Amniotic epithelial cell (primary cell): ENCODE measurements at regions not wholly inside any gene's neighbourhood (a gene's known extent, or its start where the extent isn't known, plus 50 kb on each side); places are given as distances from the start of the nearest gene placed in this dataset.

Source experiments
- DNase-seq: peaks from one replicate; pipeline ENCODE4 v3.0.0-alpha.2; 2010; ENCODE audit warnings: low read depth

GRCh38 chr7:84390845-84391244 is 196.3 kb upstream of the SEMA3A start:
- no peak for DNase-seq

GRCh38 chr7:84389242-84389641 is 194.7 kb upstream of the SEMA3A start:
- DNase-seq = no peak

- DNase-seq = no peak
These were observed 193.0 kb upstream of the SEMA3A start for GRCh38 chr7:84387595-84387994.

GRCh38 chr7:84384417-84384816 is 189.8 kb upstream of the SEMA3A start:
- peak; percentile 8 for DNase-seq

GRCh38 chr7:84379446-84379845 is 184.9 kb upstream of the SEMA3A start:
- DNase-seq = no peak

GRCh38 chr7:84372712-84373111 is 178.1 kb upstream of the SEMA3A start:
- peak; percentile 35 for DNase-seq

- DNase-seq = peak; percentile 88
These were observed 177.6 kb upstream of the SEMA3A start for GRCh38 chr7:84372155-84372621.

- DNase-seq = no peak
These were observed 175.5 kb upstream of the SEMA3A start for GRCh38 chr7:84370114-84370513.

GRCh38 chr7:84368122-84368521 is 173.5 kb upstream of the SEMA3A start:
- no peak for DNase-seq

GRCh38 chr7:84364708-84365107 is 170.1 kb upstream of the SEMA3A start:
- peak; percentile 4 for DNase-seq

- no peak for DNase-seq
These were observed 169.2 kb upstream of the SEMA3A start for GRCh38 chr7:84363741-84364140.

- DNase-seq = no peak
These were observed 168.2 kb upstream of the SEMA3A start for GRCh38 chr7:84362828-84363227.

GRCh38 chr7:84362360-84362759 is 167.8 kb upstream of the SEMA3A start:
- DNase-seq = no peak

GRCh38 chr7:84354866-84355265 is 160.3 kb upstream of the SEMA3A start:
- DNase-seq = no peak

- DNase-seq = no peak
These were observed 159.4 kb upstream of the SEMA3A start for GRCh38 chr7:84354030-84354429.

GRCh38 chr7:84339306-84339705 is 144.7 kb upstream of the SEMA3A start:
- no peak for DNase-seq

- peak; percentile 87 for DNase-seq
These were observed 142.8 kb upstream of the SEMA3A start for GRCh38 chr7:84337429-84337828.

- peak; percentile 51 for DNase-seq
These were observed 142.2 kb upstream of the SEMA3A start for GRCh38 chr7:84336766-84337165.

GRCh38 chr7:84336303-84336702 is 141.7 kb upstream of the SEMA3A start:
- peak; percentile 98 for DNase-seq

- no peak for DNase-seq
These were observed 137.0 kb upstream of the SEMA3A start for GRCh38 chr7:84331616-84332015.

- DNase-seq = no peak
These were observed 134.0 kb upstream of the SEMA3A start for GRCh38 chr7:84328571-84328970.

GRCh38 chr7:84324136-84324630 is 129.6 kb upstream of the SEMA3A start:
- DNase-seq = no peak

- peak; percentile 8 for DNase-seq
These were observed 122.9 kb upstream of the SEMA3A start for GRCh38 chr7:84317536-84317935.

GRCh38 chr7:84314263-84314662 is 119.7 kb upstream of the SEMA3A start:
- DNase-seq = no peak

GRCh38 chr7:84304407-84304806 is 109.8 kb upstream of the SEMA3A start:
- no peak for DNase-seq
